K562 (cell line): ENCODE measurements at regions not wholly inside any gene's neighbourhood (a gene's known extent, or its start where the extent isn't known, plus 50 kb on each side); places are given as distances from the start of the nearest gene placed in this dataset.

Source experiments
- ATF3 ChIP-seq, 2 experiments: fragments of 450-650 bp in 1 of 2; sonication (generic) in 1 of 2; formaldehyde crosslinking in 1 of 2; IDR thresholded peaks in 1 of 2; conservative IDR thresholded peaks in 1 of 2; 2 replicates each; pipeline versions ENCODE4 v1.6.1 to v1.8.1; 2016 to 2023; ENCODE audit warnings: mild to moderate bottlenecking in 2 of 2, moderate library complexity in 2 of 2, inconsistent platforms in 1 of 2, missing genetic modification reagents in 1 of 2
- BRCA1 ChIP-seq, 2 experiments: fragments of 450-650 bp in 1 of 2; sonication (generic) in 1 of 2; formaldehyde crosslinking in 1 of 2; IDR thresholded peaks; 2 replicates each; pipeline versions ENCODE4 v1.5.0 to v1.6.1; 2017 to 2020; ENCODE audit warnings: mild to moderate bottlenecking in 1 of 2, missing genetic modification reagents in 1 of 2
- CHD4 ChIP-seq: fragments of 200-600 bp; sonication (generic); IDR thresholded peaks from 3 replicates; pipeline ENCODE4 v1.6.1; 2012; ENCODE audit warnings: low read depth, mild to moderate bottlenecking, mixed read lengths, low read length, inconsistent platforms; ENCODE audit not compliant: insufficient read depth, insufficient replicate concordance, poor library complexity, severe bottlenecking
- CTBP1 ChIP-seq: fragments of 450-650 bp; IDR thresholded peaks from 2 replicates; pipeline ENCODE4 v1.6.1; 2016; ENCODE audit warnings: borderline replicate concordance
- ELK3 ChIP-seq: fragments of 450-650 bp; formaldehyde crosslinking; IDR thresholded peaks from 2 replicates; pipeline ENCODE4 v1.4.0; 2020; ENCODE audit warnings: mild to moderate bottlenecking
- HES1 ChIP-seq: fragments of 450-650 bp; IDR thresholded peaks from 2 replicates; pipeline ENCODE4 v1.6.1; 2016; ENCODE audit warnings: low read depth, mild to moderate bottlenecking, moderate library complexity
- KDM2B ChIP-seq: fragments of 250-450 bp; sonication (Bioruptor Pico); IDR thresholded peaks from 2 replicates; pipeline ENCODE4 v1.8.0; 2021; ENCODE audit warnings: mild to moderate bottlenecking, moderate library complexity
- MLLT1 ChIP-seq, 2 experiments: fragments of 450-650 bp; IDR thresholded peaks; 2 replicates each; pipeline ENCODE4 v1.6.1; 2016
- PML ChIP-seq: IDR thresholded peaks from 2 replicates; pipeline ENCODE4 v1.6.1; 2012; ENCODE audit warnings: low read length, inconsistent platforms
- TEAD4 ChIP-seq, 2 experiments: sonication (generic) in 1 of 2; formaldehyde crosslinking in 1 of 2; IDR thresholded peaks; 2 replicates each; pipeline versions ENCODE4 v1.6.1 to v1.8.0; 2012 to 2022; ENCODE audit warnings: borderline replicate concordance in 1 of 2, inconsistent platforms in 1 of 2, low read length in 1 of 2, mild to moderate bottlenecking in 1 of 2, missing genetic modification reagents in 1 of 2
- THRA ChIP-seq: fragments of 450-650 bp; IDR thresholded peaks from 2 replicates; pipeline ENCODE4 v1.6.1; 2017; ENCODE audit warnings: mild to moderate bottlenecking, moderate library complexity
- ZNF3 ChIP-seq: fragments of 250-450 bp; sonication (Bioruptor Pico); IDR thresholded peaks from 2 replicates; pipeline ENCODE4 v1.5.0; 2021; ENCODE audit warnings: mild to moderate bottlenecking, moderate library complexity
- ZNF592 ChIP-seq: fragments of 450-650 bp; IDR thresholded peaks from 2 replicates; pipeline ENCODE4 v1.6.1; 2017; ENCODE audit warnings: antibody characterized with exemption, mild to moderate bottlenecking

- peak; percentile 83 for TF ChIP-seq ZNF592
- no peak for TF ChIP-seq MLLT1 (IDR thresholded peaks at IDR 0.05)
- peak; percentile 23; the same call in 1 of the 2 replicates for TF ChIP-seq TEAD4 (IDR thresholded peaks at IDR 0.05; ENCODE audit: low read length)
- no peak for TF ChIP-seq TEAD4 (CRISPR knock-in tag; IDR thresholded peaks at IDR 0.05; ENCODE audit: borderline replicate concordance)
- TF ChIP-seq ATF3 (IDR thresholded peaks at IDR 0.05): peak; percentile 64
- TF ChIP-seq ATF3 (CRISPR knock-in tag; conservative IDR thresholded peaks at IDR 0.05): no peak
- TF ChIP-seq BRCA1 (IDR thresholded peaks at IDR 0.05): no peak
- no peak for TF ChIP-seq BRCA1 (CRISPR knock-in tag; IDR thresholded peaks at IDR 0.05)
- TF ChIP-seq CHD4: no peak
- no peak for TF ChIP-seq ELK3 (CRISPR knock-in tag)
- TF ChIP-seq THRA: no peak
- TF ChIP-seq HES1: no peak
- peak; percentile 36; the same call in 1 of the 2 replicates for TF ChIP-seq CTBP1
- TF ChIP-seq KDM2B (CRISPR knock-in tag): no peak
- no peak for TF ChIP-seq PML
- TF ChIP-seq ZNF3 (CRISPR knock-in tag): no peak
Observed at GRCh38 chr12:93302331-93303229, 75.1 kb upstream of the NUDT4 start (continued).
